ENCODE measurements at regions not wholly inside any gene's neighbourhood (a gene's known extent, or its start where the extent isn't known, plus 50 kb on each side); places are given as distances from the start of the nearest gene placed in this dataset.

- H3K27ac ChIP-seq (ENCODE audit: insufficient read depth, low read depth, low read length, poor library complexity, severe bottlenecking), result no peak overlapping the region
- no peaks in the 10 kb centered on the region for H3K27me3 ChIP-seq (ENCODE audit: control insufficient read depth, insufficient read depth, low read length, poor library complexity, severe bottlenecking)
- H3K9me3 ChIP-seq (ENCODE audit: control insufficient read depth, low read length), result no peaks in the 10 kb centered on the region
- no peaks in the 10 kb centered on the region for H3K36me3 ChIP-seq (ENCODE audit: control insufficient read depth, insufficient read depth, low read length)
- 95 to 100% methylated on average over 1 of the region's 1 CpG for WGBS, 2 experiments
- no peak overlapping the region for H3K4me3 ChIP-seq (ENCODE audit: insufficient read depth, low read depth, low read length)
- H3K4me1 ChIP-seq (ENCODE audit: control insufficient read depth, insufficient read depth, low read length), result no peaks in the 10 kb centered on the region
These were observed 642.0 kb upstream of the PTBP2 start for GRCh38 chr1:96079581-96079980.

GRCh38 chr1:96080925-96081324, 640.7 kb upstream of the PTBP2 start:
- no peaks in the 10 kb centered on the region for H3K9me3 ChIP-seq (ENCODE audit: control insufficient read depth, low read length)
- 90 to 93% methylated on average over 5 of the region's 5 CpGs for WGBS, 2 experiments
- no peak overlapping the region for H3K4me3 ChIP-seq (ENCODE audit: insufficient read depth, low read depth, low read length)
- H3K27ac ChIP-seq (ENCODE audit: insufficient read depth, low read depth, low read length, poor library complexity, severe bottlenecking), result no peak overlapping the region
- H3K4me1 ChIP-seq (ENCODE audit: control insufficient read depth, insufficient read depth, low read length), result no peaks in the 10 kb centered on the region
- H3K27me3 ChIP-seq (ENCODE audit: control insufficient read depth, insufficient read depth, low read length, poor library complexity, severe bottlenecking), result no peaks in the 10 kb centered on the region
- no peaks in the 10 kb centered on the region for H3K36me3 ChIP-seq (ENCODE audit: control insufficient read depth, insufficient read depth, low read length)

- H3K4me3 ChIP-seq (ENCODE audit: insufficient read depth, low read depth, low read length), result no peak overlapping the region
- no peaks in the 10 kb centered on the region for H3K4me1 ChIP-seq (ENCODE audit: control insufficient read depth, insufficient read depth, low read length)
- 88 to 94% methylated on average over 1 of the region's 1 CpG for WGBS, 2 experiments
- no peak overlapping the region for H3K27ac ChIP-seq (ENCODE audit: insufficient read depth, low read depth, low read length, poor library complexity, severe bottlenecking)
- no peaks in the 10 kb centered on the region for H3K36me3 ChIP-seq (ENCODE audit: control insufficient read depth, insufficient read depth, low read length)
- H3K9me3 ChIP-seq (ENCODE audit: control insufficient read depth, low read length), result no peaks in the 10 kb centered on the region
- no peaks in the 10 kb centered on the region for H3K27me3 ChIP-seq (ENCODE audit: control insufficient read depth, insufficient read depth, low read length, poor library complexity, severe bottlenecking)
These were observed 633.9 kb upstream of the PTBP2 start for GRCh38 chr1:96087719-96088118.

GRCh38 chr1:96090134-96090533, 631.5 kb upstream of the PTBP2 start:
- H3K9me3 ChIP-seq (ENCODE audit: control insufficient read depth, low read length), result no peaks in the 10 kb centered on the region
- H3K36me3 ChIP-seq (ENCODE audit: control insufficient read depth, insufficient read depth, low read length), result no peaks in the 10 kb centered on the region
- H3K27ac ChIP-seq (ENCODE audit: insufficient read depth, low read depth, low read length, poor library complexity, severe bottlenecking), result no peak overlapping the region
- H3K4me1 ChIP-seq (ENCODE audit: control insufficient read depth, insufficient read depth, low read length), result no peaks in the 10 kb centered on the region
- no peaks in the 10 kb centered on the region for H3K27me3 ChIP-seq (ENCODE audit: control insufficient read depth, insufficient read depth, low read length, poor library complexity, severe bottlenecking)
- 92 to 94% methylated on average over 4 of the region's 4 CpGs for WGBS, 2 experiments
- H3K4me3 ChIP-seq (ENCODE audit: insufficient read depth, low read depth, low read length), result no peak overlapping the region

- Histone ChIP-seq H3K4me1 (ENCODE audit: control insufficient read depth, insufficient read depth, low read length) (no peaks in the 10 kb centered on the region), H3K36me3 (ENCODE audit: control insufficient read depth, insufficient read depth, low read length) (no peaks in the 10 kb centered on the region), H3K9me3 (ENCODE audit: control insufficient read depth, low read length) (no peaks in the 10 kb centered on the region), H3K27me3 (ENCODE audit: control insufficient read depth, insufficient read depth, low read length, poor library complexity, severe bottlenecking) (no peaks in the 10 kb centered on the region), H3K4me3 (ENCODE audit: insufficient read depth, low read depth, low read length) (no peak overlapping the region), H3K27ac (ENCODE audit: insufficient read depth, low read depth, low read length, poor library complexity, severe bottlenecking) (no peak overlapping the region)
- WGBS, 2 experiments, result 89 to 100% methylated on average over 1 of the region's 2 CpGs
These were observed 625.6 kb upstream of the PTBP2 start for GRCh38 chr1:96095849-96096612.

- 83 to 100% methylated on average over 1 to 3 of the region's 5 CpGs for WGBS, 2 experiments
- Histone ChIP-seq H3K9me3 (ENCODE audit: control insufficient read depth, low read length) (no peaks in the 10 kb centered on the region), H3K36me3 (ENCODE audit: control insufficient read depth, insufficient read depth, low read length) (no peaks in the 10 kb centered on the region), H3K4me3 (ENCODE audit: insufficient read depth, low read depth, low read length) (no peak overlapping the region), H3K27me3 (ENCODE audit: control insufficient read depth, insufficient read depth, low read length, poor library complexity, severe bottlenecking) (no peaks in the 10 kb centered on the region), H3K4me1 (ENCODE audit: control insufficient read depth, insufficient read depth, low read length) (no peaks in the 10 kb centered on the region), H3K27ac (ENCODE audit: insufficient read depth, low read depth, low read length, poor library complexity, severe bottlenecking) (no peak overlapping the region)
These were observed 624.8 kb upstream of the PTBP2 start for GRCh38 chr1:96096613-96097321.

- H3K27me3 ChIP-seq (ENCODE audit: control insufficient read depth, insufficient read depth, low read length, poor library complexity, severe bottlenecking), result no peaks in the 10 kb centered on the region
- WGBS, 2 experiments, result 92 to 97% methylated on average over 1 of the region's 1 CpG
- H3K36me3 ChIP-seq (ENCODE audit: control insufficient read depth, insufficient read depth, low read length), result no peaks in the 10 kb centered on the region
- H3K4me3 ChIP-seq (ENCODE audit: insufficient read depth, low read depth, low read length), result no peak overlapping the region
- H3K27ac ChIP-seq (ENCODE audit: insufficient read depth, low read depth, low read length, poor library complexity, severe bottlenecking), result no peak overlapping the region
- H3K9me3 ChIP-seq (ENCODE audit: control insufficient read depth, low read length), result no peaks in the 10 kb centered on the region
- H3K4me1 ChIP-seq (ENCODE audit: control insufficient read depth, insufficient read depth, low read length), result no peaks in the 10 kb centered on the region
These were observed 617.1 kb upstream of the PTBP2 start for GRCh38 chr1:96104506-96104905.

GRCh38 chr1:96104906-96105305, 616.7 kb upstream of the PTBP2 start:
- WGBS, 2 experiments, result 92 to 93% methylated on average over 3 of the region's 3 CpGs

GRCh38 chr1:96116731-96117130, 604.9 kb upstream of the PTBP2 start:
- no peak overlapping the region for H3K27ac ChIP-seq (ENCODE audit: insufficient read depth, low read depth, low read length, poor library complexity, severe bottlenecking)
- H3K27me3 ChIP-seq (ENCODE audit: control insufficient read depth, insufficient read depth, low read length, poor library complexity, severe bottlenecking), result no peaks in the 10 kb centered on the region
- no peaks in the 10 kb centered on the region for H3K36me3 ChIP-seq (ENCODE audit: control insufficient read depth, insufficient read depth, low read length)
- 79 to 87% methylated on average over 6 of the region's 6 CpGs for WGBS, 2 experiments
- no peak overlapping the region for H3K4me3 ChIP-seq (ENCODE audit: insufficient read depth, low read depth, low read length)
- H3K9me3 ChIP-seq (ENCODE audit: control insufficient read depth, low read length), result no peaks in the 10 kb centered on the region
- H3K4me1 ChIP-seq (ENCODE audit: control insufficient read depth, insufficient read depth, low read length), result no peaks in the 10 kb centered on the region

More at GRCh38 chr1:96104906-96105305, 616.7 kb upstream of the PTBP2 start:
- Histone ChIP-seq H3K9me3 (ENCODE audit: control insufficient read depth, low read length) (no peaks in the 10 kb centered on the region), H3K27ac (ENCODE audit: insufficient read depth, low read depth, low read length, poor library complexity, severe bottlenecking) (no peak overlapping the region), H3K36me3 (ENCODE audit: control insufficient read depth, insufficient read depth, low read length) (no peaks in the 10 kb centered on the region), H3K4me3 (ENCODE audit: insufficient read depth, low read depth, low read length) (no peak overlapping the region), H3K4me1 (ENCODE audit: control insufficient read depth, insufficient read depth, low read length) (no peaks in the 10 kb centered on the region), H3K27me3 (ENCODE audit: control insufficient read depth, insufficient read depth, low read length, poor library complexity, severe bottlenecking) (no peaks in the 10 kb centered on the region)

- no peaks in the 10 kb centered on the region for H3K4me1 ChIP-seq (ENCODE audit: control insufficient read depth, insufficient read depth, low read length)
These were observed 591.2 kb upstream of the PTBP2 start for GRCh38 chr1:96130432-96130831.

More at GRCh38 chr1:96130432-96130831, 591.2 kb upstream of the PTBP2 start:
- H3K9me3 ChIP-seq (ENCODE audit: control insufficient read depth, low read length), result no peaks in the 10 kb centered on the region
- no peaks in the 10 kb centered on the region for H3K36me3 ChIP-seq (ENCODE audit: control insufficient read depth, insufficient read depth, low read length)
- no peak overlapping the region for H3K27ac ChIP-seq (ENCODE audit: insufficient read depth, low read depth, low read length, poor library complexity, severe bottlenecking)
- no peak overlapping the region for H3K4me3 ChIP-seq (ENCODE audit: insufficient read depth, low read depth, low read length)
- no peaks in the 10 kb centered on the region for H3K27me3 ChIP-seq (ENCODE audit: control insufficient read depth, insufficient read depth, low read length, poor library complexity, severe bottlenecking)
- WGBS, 2 experiments, result 91 to 93% methylated on average over 2 of the region's 2 CpGs

Measured in ectodermal cell (in vitro differentiated cells).